Heart left ventricle (tissue), 16 donors: ENCODE measurements at regions not wholly inside any gene's neighbourhood (a gene's known extent, or its start where the extent isn't known, plus 50 kb on each side); places are given as distances from the start of the nearest gene placed in this dataset.
A peak's percentile ranks its signal among the peaks of the same experiment; 100 is the strongest.

ENCODE experiments used
- ATAC-seq, 4 donors: fragments of 200-7000 bp; cut with Tn5 transposase; one replicate each; pipeline ENCODE4 v1.9.1; 2020 to 2022; ENCODE audit warnings: moderate library complexity in 4 of 4, mild to moderate bottlenecking in 3 of 4, moderate number of reproducible peaks in 1 of 4
- DNase-seq, 5 donors: peaks; one replicate each; pipeline ENCODE4 v3.0.0-alpha.2; 2020
- H3K27ac ChIP-seq, 12 donors: fragments of 200-600 bp; sonication (generic) in 4 of 12; one replicate each; pipeline versions ENCODE4 v1.5.0 to v1.8.0; 2016 to 2022; ENCODE audit warnings: mild to moderate bottlenecking in 2 of 12
- H3K27me3 ChIP-seq, 9 donors: fragments of 200-600 bp; sonication (generic) in 2 of 9; one replicate each; pipeline versions ENCODE4 v1.5.1 to v1.8.0; 2016 to 2022; ENCODE audit warnings: mild to moderate bottlenecking in 3 of 9
- H3K36me3 ChIP-seq, 9 donors: fragments of 200-600 bp; sonication (generic) in 2 of 9; one replicate each; pipeline versions ENCODE4 v1.5.0 to v1.8.0; 2018 to 2022; ENCODE audit warnings: mild to moderate bottlenecking in 2 of 9
- H3K4me1 ChIP-seq, 12 donors: fragments of 200-600 bp; sonication (generic) in 4 of 12; one replicate each; pipeline versions ENCODE4 v1.5.0 to v1.8.0; 2016 to 2022; ENCODE audit warnings: mild to moderate bottlenecking in 3 of 12
- H3K4me3 ChIP-seq, 12 donors: fragments of 200-600 bp; sonication (generic) in 4 of 12; one replicate each; pipeline versions ENCODE4 v1.5.0 to v1.8.0; 2017 to 2022; ENCODE audit warnings: mild to moderate bottlenecking in 9 of 12, moderate library complexity in 4 of 12
- H3K9me3 ChIP-seq, 12 donors: fragments of 200-600 bp; sonication (generic) in 4 of 12; one replicate each; pipeline versions ENCODE4 v1.5.0 to v1.8.0; 2016 to 2022; ENCODE audit warnings: mild to moderate bottlenecking in 1 of 12
- CTCF ChIP-seq, 12 donors: fragments of 200-600 bp; sonication (generic) in 4 of 12; IDR thresholded peaks; one replicate each; pipeline versions ENCODE4 v1.5.0 to v1.8.0; 2018 to 2022; ENCODE audit warnings: antibody characterized with exemption in 12 of 12, mild to moderate bottlenecking in 5 of 12
- POLR2A ChIP-seq, 2 donors: fragments of 450-650 bp; IDR thresholded peaks; one replicate each; pipeline ENCODE4 v1.6.1; 2017; ENCODE audit warnings: antibody characterized with exemption in 2 of 2, mild to moderate bottlenecking in 2 of 2, moderate library complexity in 2 of 2
- WGBS, 4 donors: extraction: QIAGEN DNeasy Blood & Tissue Kit in 2 of 4; methylation state at CpG; one replicate each; pipeline versions ENCODE4 v1.1.5 to v1.1.7; 2013 to 2018; 5-methylcytosine and 5-hydroxymethylcytosine counted together
- intact Hi-C, 10 donors: fragments of 100-400 bp; cut with DNase I; formaldehyde crosslinking; loops; one replicate each; pipeline versions ENCODE4 v1.11.1 to v1.14.2; 2022
- donor health status: ischemic (EF 13 %, LVEDD 7.1; RV severe dilation, severe dysfunction).
- donor health status: healthy with polysubstance abuse.
- donor health status: DM: no; HTN: yes; CAD: no.
- donor health status: DM: no; HTN: no; CAD: no.
- donor health status: ischemic (EF 25% LVEDD 6.9; RV normal size, moderate dysfunction).
- donor health status: ischemic (EF 25% LVEDD 5.7; RV mildly dilated, moderate dysfunction).
- donor health status: healthy.
- donor health status: DM: yes; HTN: yes; CAD: no.
- donor health status: ischemic (EF 35%, LVEDD 5.7; RV mildly dilated, moderate dysfunction).
- donor health status: nonischemic (EF 11% LVEDD 7.7; RV severe dilation, severe dysfunction).
- donor health status: DM: yes; HTN: yes; CAD: no.
- donor health status: PGD.
- donor health status: ischemic (EF 29% LVEDD 5.4; RV normal size, mild dysfunction).
- donor health status: nonischemic (EF 23%, LVEDD 6.1; RV moderate dilation, normal function).

GRCh38 chr1:58964880-58965279 is 181.0 kb upstream of the JUN start:
- ATAC-seq (peak in 1 of 4 donors; percentile 74), DNase-seq (no peak)
- no peaks in the 10 kb centered on the region for H3K36me3 ChIP-seq
- 60 to 73% (median 64%) methylated on average over 1 of the region's 1 CpG for WGBS, 4 donors
- no peaks in the 10 kb centered on the region for H3K9me3 ChIP-seq
- H3K4me3 ChIP-seq = no peak overlapping the region
- TF ChIP-seq POLR2A (IDR thresholded peaks at IDR 0.05) (no peak), CTCF (IDR thresholded peaks at IDR 0.05) (no peak)
- H3K27me3 ChIP-seq = no peaks in the 10 kb centered on the region
- no peak overlapping the region for H3K27ac ChIP-seq
- peaks cover 0 to 25% (median 15%) of the 10 kb centered on the region in 12 donors for H3K4me1 ChIP-seq
- intact Hi-C loops = loop anchor here in 1 of 10 donors (5.0 kb wide), 1 partner anchor 53 kb away; no protein-coding TSS in a partner anchor

GRCh38 chr1:58966103-58966916 is 182.5 kb upstream of the JUN start:
- no peaks in the 10 kb centered on the region for H3K27me3 ChIP-seq
- ATAC-seq (no peak), DNase-seq (no peak)
- peaks cover 0 to 27% (median 15%) of the 10 kb centered on the region in 12 donors for H3K4me1 ChIP-seq
- no peak overlapping the region for H3K4me3 ChIP-seq
- TF ChIP-seq POLR2A (IDR thresholded peaks at IDR 0.05) = no peak
- no peak for TF ChIP-seq CTCF (IDR thresholded peaks at IDR 0.05)
- intact Hi-C loops = loop anchor here in 1 of 10 donors (5.0 kb wide), 1 partner anchor 54 kb away; no protein-coding TSS in a partner anchor
- H3K27ac ChIP-seq = no peak overlapping the region
- H3K9me3 ChIP-seq = no peaks in the 10 kb centered on the region
- H3K36me3 ChIP-seq = no peaks in the 10 kb centered on the region
- 82 to 86% (median 83%) methylated on average over 6 of the region's 6 CpGs for WGBS, 4 donors

- Histone ChIP-seq H3K27me3 (no peaks in the 10 kb centered on the region), H3K9me3 (no peaks in the 10 kb centered on the region), H3K27ac (no peak overlapping the region), H3K36me3 (no peaks in the 10 kb centered on the region), H3K4me3 (no peak overlapping the region), H3K4me1 (peaks cover 0 to 34% (median 17%) of the 10 kb centered on the region in 12 donors)
- TF ChIP-seq CTCF (IDR thresholded peaks at IDR 0.05) (no peak), POLR2A (IDR thresholded peaks at IDR 0.05) (no peak)
- intact Hi-C loops = loop anchor here in 1 of 10 donors (5.0 kb wide), 1 partner anchor 55 kb away; no protein-coding TSS in a partner anchor
- ATAC-seq = no peak
- WGBS, 4 donors = 89 to 95% (median 91%) methylated on average over 5 of the region's 5 CpGs
- no peak for DNase-seq
Observed at GRCh38 chr1:58966917-58967740, 183.3 kb upstream of the JUN start.
